HG03378 (cell line): ENCODE measurements at regions not wholly inside any gene's neighbourhood (a gene's known extent, or its start where the extent isn't known, plus 50 kb on each side); places are given as distances from the start of the nearest gene placed in this dataset.
"Not testable (repeated sequence)": the region's sequence is repeated elsewhere in the genome, so short reads cannot be mapped to it uniquely, and the experiment has no call there.

Source experiments
- ATAC-seq: cut with Tn5 transposase; IDR thresholded peaks from one replicate; pipeline ENCODE4 v1.9.1; 2021; ENCODE audit warnings: mild to moderate bottlenecking, moderate library complexity; ENCODE audit not compliant: unreplicated experiment

- not testable (repeated sequence) for ATAC-seq
Observed at GRCh38 chr20:30295396-30295795, 962.1 kb upstream of the DEFB115 start.

GRCh38 chr20:30295967-30296366 lies 961.5 kb upstream of the DEFB115 start:
- not testable (repeated sequence) for ATAC-seq

GRCh38 chr20:30297878-30298595 lies 959.4 kb upstream of the DEFB115 start:
- not testable (repeated sequence) for ATAC-seq

- ATAC-seq: not testable (repeated sequence)
Observed at GRCh38 chr20:30300220-30300642, 957.2 kb upstream of the DEFB115 start.

- not testable (repeated sequence) for ATAC-seq
Observed at GRCh38 chr20:30302786-30303185, 954.7 kb upstream of the DEFB115 start.

- not testable (repeated sequence) for ATAC-seq
Observed at GRCh38 chr20:30309938-30310337, 947.5 kb upstream of the DEFB115 start.

GRCh38 chr20:30310385-30310784 lies 947.1 kb upstream of the DEFB115 start:
- not testable (repeated sequence) for ATAC-seq

- not testable (repeated sequence) for ATAC-seq
Observed at GRCh38 chr20:30312220-30312619, 945.2 kb upstream of the DEFB115 start.

GRCh38 chr20:30313660-30314059 lies 943.8 kb upstream of the DEFB115 start:
- not testable (repeated sequence) for ATAC-seq

GRCh38 chr20:30316063-30316462 lies 941.4 kb upstream of the DEFB115 start:
- ATAC-seq: not testable (repeated sequence)

GRCh38 chr20:30316532-30317299 lies 940.7 kb upstream of the DEFB115 start:
- not testable (repeated sequence) for ATAC-seq

- ATAC-seq: not testable (repeated sequence)
Observed at GRCh38 chr20:30333744-30334143, 923.7 kb upstream of the DEFB115 start.

GRCh38 chr20:30337556-30337955 lies 919.9 kb upstream of the DEFB115 start:
- ATAC-seq: not testable (repeated sequence)

GRCh38 chr20:30348932-30349331 lies 908.5 kb upstream of the DEFB115 start:
- ATAC-seq: not testable (repeated sequence)

- not testable (repeated sequence) for ATAC-seq
Observed at GRCh38 chr20:30356854-30357467, 900.5 kb upstream of the DEFB115 start.

GRCh38 chr20:30361756-30362155 lies 895.7 kb upstream of the DEFB115 start:
- not testable (repeated sequence) for ATAC-seq

- not testable (repeated sequence) for ATAC-seq
Observed at GRCh38 chr20:30376430-30376766, 881.1 kb upstream of the DEFB115 start.

GRCh38 chr20:30376767-30377658 lies 880.5 kb upstream of the DEFB115 start:
- peak; percentile 89 for ATAC-seq

- not testable (repeated sequence) for ATAC-seq
Observed at GRCh38 chr20:30378317-30378716, 879.1 kb upstream of the DEFB115 start.

GRCh38 chr20:30378721-30379120 lies 878.7 kb upstream of the DEFB115 start:
- ATAC-seq: not testable (repeated sequence)
